Epithelial cell of proximal tubule (primary cell): ENCODE measurements at regions not wholly inside any gene's neighbourhood (a gene's known extent, or its start where the extent isn't known, plus 50 kb on each side); places are given as distances from the start of the nearest gene placed in this dataset.

ENCODE experiments used
- DNase-seq: peaks from one replicate; pipeline ENCODE4 v3.0.0-alpha.2; 2011; ENCODE audit warnings: low read depth
- H3K4me3 ChIP-seq: 2 replicates; pipeline ENCODE4 v1.5.1; 2011; ENCODE audit warnings: low read depth, mild to moderate bottlenecking, low read length
- TF ChIP-seq, protein P1 (sequence below): conservative IDR thresholded peaks from 2 replicates; pipeline ENCODE4 v1.5.1; 2012; ENCODE audit warnings: low read depth, mild to moderate bottlenecking, low read length

DNA sequence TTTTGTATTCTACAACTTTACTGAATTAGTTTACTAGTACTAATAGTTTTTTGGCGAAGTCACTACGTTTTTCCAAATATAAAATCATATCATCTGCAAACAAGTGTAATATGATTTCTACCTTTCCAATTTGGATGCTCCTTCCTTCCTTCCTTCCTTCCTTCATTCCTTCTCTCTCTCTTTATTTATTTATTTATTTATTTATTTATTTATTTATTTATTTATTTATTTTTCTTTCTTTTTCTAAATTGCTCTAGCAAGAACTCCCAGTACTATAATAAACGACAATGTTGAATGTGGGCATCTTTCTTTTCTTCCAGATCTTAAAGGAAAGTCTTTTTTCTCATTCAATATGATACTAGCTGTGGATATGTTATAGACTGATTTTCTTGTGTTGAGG lies 656.0 kb upstream of the LUZP2 start:
- TF ChIP-seq, protein P1, sequence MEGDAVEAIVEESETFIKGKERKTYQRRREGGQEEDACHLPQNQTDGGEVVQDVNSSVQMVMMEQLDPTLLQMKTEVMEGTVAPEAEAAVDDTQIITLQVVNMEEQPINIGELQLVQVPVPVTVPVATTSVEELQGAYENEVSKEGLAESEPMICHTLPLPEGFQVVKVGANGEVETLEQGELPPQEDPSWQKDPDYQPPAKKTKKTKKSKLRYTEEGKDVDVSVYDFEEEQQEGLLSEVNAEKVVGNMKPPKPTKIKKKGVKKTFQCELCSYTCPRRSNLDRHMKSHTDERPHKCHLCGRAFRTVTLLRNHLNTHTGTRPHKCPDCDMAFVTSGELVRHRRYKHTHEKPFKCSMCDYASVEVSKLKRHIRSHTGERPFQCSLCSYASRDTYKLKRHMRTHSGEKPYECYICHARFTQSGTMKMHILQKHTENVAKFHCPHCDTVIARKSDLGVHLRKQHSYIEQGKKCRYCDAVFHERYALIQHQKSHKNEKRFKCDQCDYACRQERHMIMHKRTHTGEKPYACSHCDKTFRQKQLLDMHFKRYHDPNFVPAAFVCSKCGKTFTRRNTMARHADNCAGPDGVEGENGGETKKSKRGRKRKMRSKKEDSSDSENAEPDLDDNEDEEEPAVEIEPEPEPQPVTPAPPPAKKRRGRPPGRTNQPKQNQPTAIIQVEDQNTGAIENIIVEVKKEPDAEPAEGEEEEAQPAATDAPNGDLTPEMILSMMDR = no peak
- DNase-seq = no peak
- H3K4me3 ChIP-seq = no peak overlapping the region

DNA sequence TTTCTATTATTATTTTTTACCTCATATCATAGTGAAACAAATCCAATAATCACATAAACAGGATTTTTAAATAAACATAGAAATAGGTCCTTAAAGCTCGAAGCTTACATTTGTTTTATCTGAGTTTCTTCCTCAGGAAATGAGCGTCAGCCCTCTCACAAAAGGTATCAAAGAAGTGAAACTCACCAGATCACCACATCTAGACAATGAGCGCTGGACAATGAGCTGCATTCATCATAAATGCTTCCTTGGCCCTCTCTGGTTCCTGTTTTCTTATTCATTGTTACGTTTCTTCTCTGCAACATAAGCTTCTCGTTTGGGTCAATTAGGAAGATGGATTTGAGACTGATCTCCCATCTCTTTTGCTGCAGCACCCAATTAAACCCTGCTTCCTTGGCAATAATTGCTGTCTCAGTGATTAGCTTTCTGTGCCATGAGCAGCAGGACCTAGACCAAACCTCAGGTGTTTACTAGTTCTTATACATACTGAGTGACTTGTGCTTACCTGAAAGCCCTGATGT lies 649.9 kb upstream of the LUZP2 start:
- TF ChIP-seq, protein P1 = no peak
- no peak overlapping the region for H3K4me3 ChIP-seq
- DNase-seq = no peak

GRCh38 chr11:23851216-23851615 lies 645.6 kb upstream of the LUZP2 start:
- DNase-seq = no peak
- TF ChIP-seq, protein P1 = no peak
- no peak overlapping the region for H3K4me3 ChIP-seq

GRCh38 chr11:23856654-23857053 lies 640.2 kb upstream of the LUZP2 start:
- no peak for DNase-seq

GRCh38 chr11:23859087-23859486 lies 637.8 kb upstream of the LUZP2 start:
- H3K4me3 ChIP-seq = no peak overlapping the region
- TF ChIP-seq, protein P1 = no peak
- DNase-seq = no peak

More at GRCh38 chr11:23856654-23857053, 640.2 kb upstream of the LUZP2 start:
- H3K4me3 ChIP-seq = no peak overlapping the region
- TF ChIP-seq, protein P1 = no peak

GRCh38 chr11:23861615-23862014 lies 635.2 kb upstream of the LUZP2 start:
- TF ChIP-seq, protein P1 = no peak
- no peak for DNase-seq
- H3K4me3 ChIP-seq = no peak overlapping the region

DNA sequence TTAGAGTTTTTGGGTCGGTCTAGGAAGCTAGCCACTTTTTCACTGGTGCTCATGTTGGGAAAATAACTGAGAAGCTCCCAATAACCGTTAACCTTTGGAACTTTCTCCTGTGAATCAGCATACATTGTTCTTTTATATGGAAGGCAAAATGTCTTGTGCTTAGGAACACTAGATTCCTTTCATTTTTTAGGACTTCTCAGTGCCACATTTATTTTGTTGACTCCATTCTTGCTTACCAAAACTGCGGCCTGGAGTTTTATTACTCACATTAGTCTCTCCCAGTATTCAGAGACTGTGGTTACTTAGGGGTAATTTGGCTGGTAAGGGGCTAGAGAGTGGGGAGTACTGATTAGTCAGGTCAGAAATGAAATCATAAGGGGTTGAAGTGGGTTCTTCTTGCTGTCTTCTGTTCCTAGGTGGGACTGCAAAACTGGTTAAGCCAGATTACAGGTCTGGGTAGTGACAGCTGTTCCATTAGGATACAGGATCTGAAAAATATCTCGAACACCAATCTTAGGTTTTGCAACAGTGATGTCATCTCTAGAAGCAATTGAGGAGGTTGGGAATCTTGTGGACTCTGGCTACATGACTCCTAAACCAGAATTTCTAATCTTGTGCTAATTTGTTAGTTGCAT lies 631.4 kb upstream of the LUZP2 start:
- TF ChIP-seq, protein P1 = no peak
- no peak overlapping the region for H3K4me3 ChIP-seq
- DNase-seq = no peak
